ENCODE measurements at regions not wholly inside any gene's neighbourhood (a gene's known extent, or its start where the extent isn't known, plus 50 kb on each side); places are given as distances from the start of the nearest gene placed in this dataset.

- TF ChIP-seq, protein P1, sequence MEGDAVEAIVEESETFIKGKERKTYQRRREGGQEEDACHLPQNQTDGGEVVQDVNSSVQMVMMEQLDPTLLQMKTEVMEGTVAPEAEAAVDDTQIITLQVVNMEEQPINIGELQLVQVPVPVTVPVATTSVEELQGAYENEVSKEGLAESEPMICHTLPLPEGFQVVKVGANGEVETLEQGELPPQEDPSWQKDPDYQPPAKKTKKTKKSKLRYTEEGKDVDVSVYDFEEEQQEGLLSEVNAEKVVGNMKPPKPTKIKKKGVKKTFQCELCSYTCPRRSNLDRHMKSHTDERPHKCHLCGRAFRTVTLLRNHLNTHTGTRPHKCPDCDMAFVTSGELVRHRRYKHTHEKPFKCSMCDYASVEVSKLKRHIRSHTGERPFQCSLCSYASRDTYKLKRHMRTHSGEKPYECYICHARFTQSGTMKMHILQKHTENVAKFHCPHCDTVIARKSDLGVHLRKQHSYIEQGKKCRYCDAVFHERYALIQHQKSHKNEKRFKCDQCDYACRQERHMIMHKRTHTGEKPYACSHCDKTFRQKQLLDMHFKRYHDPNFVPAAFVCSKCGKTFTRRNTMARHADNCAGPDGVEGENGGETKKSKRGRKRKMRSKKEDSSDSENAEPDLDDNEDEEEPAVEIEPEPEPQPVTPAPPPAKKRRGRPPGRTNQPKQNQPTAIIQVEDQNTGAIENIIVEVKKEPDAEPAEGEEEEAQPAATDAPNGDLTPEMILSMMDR (IDR thresholded peaks at IDR 0.05) = no peak
- no peak for TF ChIP-seq POLR2A (IDR thresholded peaks at IDR 0.05)
These were observed 509.2 kb downstream of the CETN3 start for GRCh38 chr5:89900346-89900745.
